GM12878 (cell line): ENCODE measurements at regions not wholly inside any gene's neighbourhood (a gene's known extent, or its start where the extent isn't known, plus 50 kb on each side); places are given as distances from the start of the nearest gene placed in this dataset.

Source experiments
- ATAC-seq: fragments of 200-7000 bp; cut with Tn5 transposase; 3 replicates; pipeline ENCODE4 v1.9.1; 2020; ENCODE audit warnings: mild to moderate bottlenecking, moderate library complexity
- BruUV-seq: library from RNA; stranded (reverse); fragments of 400-500 nt; replicated peaks from 2 replicates; lab custom pipeline; 2021; lab: Mats Ljungman, UMichigan
- CTCF ChIA-PET: fragments of 300-600 bp; sonication (Branson Sonifier 250); formaldehyde crosslinking; extraction: SDS; loops from one replicate; lab custom pipeline; 2021; ENCODE audit warnings: inconsistent platforms; lab: Yijun Ruan, JAX
- POLR2A ChIA-PET: fragments of 350-600 bp; formaldehyde crosslinking; extraction: SDS; loops from one replicate; lab custom pipeline; 2021; ENCODE audit warnings: inconsistent platforms; lab: Charles Lee
- RAD21 ChIA-PET: fragments of 300-600 bp; sonication (Branson Sonifier 250); formaldehyde crosslinking; loops from one replicate; lab custom pipeline; 2023; ENCODE audit warnings: antibody characterized with exemption; ENCODE audit not compliant: unreplicated experiment; lab: Charles Lee
- SMC1A ChIA-PET: fragments of 300-600 bp; sonication (Branson Sonifier 250); formaldehyde crosslinking; loops from one replicate; lab custom pipeline; 2023; ENCODE audit not compliant: unreplicated experiment, uncharacterized antibody; lab: Charles Lee
- DNase-seq: peaks from one replicate; pipeline ENCODE4 v3.0.0-alpha.2; 2011; ENCODE audit warnings: low read depth, low spot score
- FAIRE-seq: peaks from 3 replicates; lab custom pipeline; 2011; peaks lifted over from hg19 to GRCh38; lab: Jason Lieb, UNC
- H2AFZ ChIP-seq: 2 replicates; pipeline ENCODE4 v1.6.0; 2011; ENCODE audit warnings: low read depth, low read length, control low read depth; ENCODE audit not compliant: control insufficient read depth
- H3K27ac ChIP-seq: 2 replicates; pipeline ENCODE4 v1.5.1; 2011; ENCODE audit warnings: control low read depth; ENCODE audit not compliant: control insufficient read depth, insufficient read depth
- H3K27me3 ChIP-seq, 2 experiments: replicated peaks in 1 of 2; 2 replicates each; pipeline versions ENCODE4 v1.6.0 to v1.6.1; 2011; ENCODE audit warnings: low read length in 1 of 2; ENCODE audit not compliant: control insufficient read depth in 2 of 2, insufficient read depth in 2 of 2
- H3K36me3 ChIP-seq, 2 experiments: 2 replicates each; pipeline ENCODE4 v1.5.1; 2011; ENCODE audit warnings: low read length in 1 of 2; ENCODE audit not compliant: control insufficient read depth in 2 of 2, insufficient read depth in 2 of 2
- H3K4me1 ChIP-seq: 2 replicates; pipeline ENCODE4 v1.6.1; 2011; ENCODE audit warnings: mild to moderate bottlenecking, low read length, moderate library complexity, mixed read lengths; ENCODE audit not compliant: control insufficient read depth, insufficient read depth
- H3K4me2 ChIP-seq: 2 replicates; pipeline ENCODE4 v1.6.0; 2011; ENCODE audit warnings: control low read depth; ENCODE audit not compliant: control insufficient read depth, insufficient read depth
- H3K4me3 ChIP-seq: fragments of 200-600 bp; sonication (generic); 2 replicates; pipeline ENCODE4 v1.5.1; 2016
- H3K79me2 ChIP-seq: 2 replicates; pipeline ENCODE4 v1.6.0; 2011; ENCODE audit warnings: low read length; ENCODE audit not compliant: control insufficient read depth, insufficient read depth
- H3K9ac ChIP-seq: 2 replicates; pipeline ENCODE4 v1.8.0; 2011; ENCODE audit warnings: low read length, control low read depth, mixed read lengths; ENCODE audit not compliant: control insufficient read depth, insufficient read depth
- H3K9me3 ChIP-seq: replicated peaks from 3 replicates; pipeline ENCODE4 v1.5.1; 2011; ENCODE audit warnings: mild to moderate bottlenecking, low read length; ENCODE audit not compliant: control insufficient read depth, insufficient read depth
- H4K20me1 ChIP-seq: 2 replicates; pipeline ENCODE4 v1.6.0; 2011; ENCODE audit not compliant: control insufficient read depth, insufficient read depth
- CHD4 ChIP-seq: fragments of 200-600 bp; sonication (generic); IDR thresholded peaks from 2 replicates; pipeline ENCODE4 v1.6.1; 2016; ENCODE audit warnings: mild to moderate bottlenecking
- E4F1 ChIP-seq: fragments of 450-650 bp; IDR thresholded peaks from 2 replicates; pipeline ENCODE4 v1.6.1; 2018; ENCODE audit warnings: borderline replicate concordance, mild to moderate bottlenecking; ENCODE audit not compliant: partially characterized antibody
- FOXM1 ChIP-seq: IDR thresholded peaks from 2 replicates; pipeline ENCODE4 v1.6.1; 2012; ENCODE audit warnings: low read depth, mild to moderate bottlenecking, inconsistent platforms, low read length, moderate library complexity
- LARP7 ChIP-seq: fragments of 450-650 bp; IDR thresholded peaks from 2 replicates; pipeline ENCODE4 v1.6.1; 2017; ENCODE audit warnings: mild to moderate bottlenecking
- MEF2A ChIP-seq: IDR thresholded peaks from 2 replicates; pipeline ENCODE4 v1.6.1; 2011; ENCODE audit warnings: low read depth, mild to moderate bottlenecking, low read length, moderate library complexity; ENCODE audit not compliant: insufficient read depth
- MEF2B ChIP-seq: fragments of 450-650 bp; IDR thresholded peaks from 2 replicates; pipeline ENCODE4 v1.6.1; 2018; ENCODE audit warnings: mild to moderate bottlenecking, moderate library complexity; ENCODE audit not compliant: partially characterized antibody, poor library complexity, severe bottlenecking
- POLR2A ChIP-seq: IDR thresholded peaks from 2 replicates; pipeline ENCODE4 v1.6.1; 2011; ENCODE audit warnings: low read depth, mild to moderate bottlenecking, low read length
- PRDM15 ChIP-seq: fragments of 450-650 bp; formaldehyde crosslinking; IDR thresholded peaks from 2 replicates; pipeline ENCODE4 v1.4.0; 2020; ENCODE audit warnings: mild to moderate bottlenecking, moderate library complexity
- RELA ChIP-seq: fragments of 450-650 bp; IDR thresholded peaks from 2 replicates; pipeline ENCODE4 v1.8.0; 2014; ENCODE audit warnings: borderline replicate concordance; ENCODE audit not compliant: partially characterized antibody
- SMARCA5 ChIP-seq: fragments of 450-650 bp; IDR thresholded peaks from 2 replicates; pipeline ENCODE4 v1.6.1; 2017; ENCODE audit warnings: mild to moderate bottlenecking
- SUPT20H ChIP-seq: IDR thresholded peaks from 2 replicates; pipeline ENCODE4 v1.6.1; 2011; ENCODE audit warnings: low read depth, mild to moderate bottlenecking, low read length, moderate library complexity, borderline replicate concordance; ENCODE audit not compliant: control insufficient read depth
- ZNF207 ChIP-seq: fragments of 450-650 bp; IDR thresholded peaks from 2 replicates; pipeline ENCODE4 v1.6.1; 2014; ENCODE audit warnings: antibody characterized with exemption, mild to moderate bottlenecking, borderline replicate concordance
- ZNF274 ChIP-seq: IDR thresholded peaks from one replicate; pipeline ENCODE4 v1.8.0; 2011; ENCODE audit not compliant: insufficient read length, insufficient read depth
- ZNF384 ChIP-seq: IDR thresholded peaks from 2 replicates; pipeline ENCODE4 v1.6.1; 2012; ENCODE audit warnings: low read depth, mild to moderate bottlenecking, low read length, improper control_type of control experiment, borderline replicate concordance
- ZZZ3 ChIP-seq: IDR thresholded peaks from 2 replicates; pipeline ENCODE4 v1.6.1; 2011; ENCODE audit warnings: low read depth; ENCODE audit not compliant: control insufficient read depth, insufficient read length
- WGBS: methylation state at CpG from one replicate; pipeline ENCODE4 v1.1.6; 2016; ENCODE audit warnings: low lambda C conversion rate; ENCODE audit not compliant: insufficient replicate concordance, insufficient coverage; ENCODE audit errors: missing lambda C conversion rate; 5-methylcytosine and 5-hydroxymethylcytosine counted together
- in situ Hi-C: fragments of 300-500 bp; cut with MboI; formaldehyde crosslinking; loops from 9 replicates; pipeline ENCODE4 v1.14.3; 2018; ENCODE audit warnings: mixed read lengths
- intact Hi-C: fragments of 100-400 bp; cut with micrococcal nuclease; formaldehyde crosslinking; loops from one replicate; pipeline ENCODE4 v1.14.2; 2022; ENCODE audit not compliant: unreplicated experiment
- TF ChIP-seq, protein P1 (sequence below): IDR thresholded peaks from 2 replicates; pipeline ENCODE4 v1.6.1; 2012; ENCODE audit warnings: low read depth, low read length, improper control_type of control experiment
- TF ChIP-seq, protein P2 (sequence below), 3 experiments: IDR thresholded peaks in 2 of 3; conservative IDR thresholded peaks in 1 of 3; 2 replicates each; pipeline ENCODE4 v1.5.1; 2011; ENCODE audit warnings: low read depth in 3 of 3, low read length in 3 of 3, mild to moderate bottlenecking in 3 of 3, control low read depth in 2 of 3, moderate library complexity in 2 of 3, inconsistent platforms in 1 of 3, mixed read lengths in 1 of 3; ENCODE audit not compliant: control insufficient read depth in 2 of 3, insufficient read depth in 1 of 3; ENCODE audit errors: extremely low read depth in 1 of 3

DNA sequence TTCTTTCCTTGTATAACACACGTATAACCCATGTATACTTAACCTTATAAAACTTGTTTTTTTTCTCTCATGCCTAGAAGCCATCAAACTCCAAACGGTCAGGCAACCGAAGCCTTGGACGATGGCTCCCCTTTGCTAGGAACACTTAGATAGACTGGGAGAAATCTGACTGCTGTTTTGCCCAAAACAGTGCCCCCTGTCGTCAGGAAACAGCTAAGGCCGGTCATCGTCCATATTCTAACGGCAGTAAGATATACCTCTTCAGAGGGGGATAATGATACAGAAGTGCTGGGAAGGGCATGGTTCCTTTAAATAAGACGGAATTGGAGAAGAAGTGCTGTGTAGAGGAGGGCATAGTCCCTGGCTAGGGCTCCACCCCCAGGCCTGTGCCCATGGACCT lies 130.5 kb downstream of the SLC41A2 start:
- no peaks in the 10 kb centered on the region for H3K79me2 ChIP-seq
- ChIA-PET RAD21 (interaction anchor here (0.8 to 2.2 kb wide), 2 partner anchors 226 to 446 kb away, joined by 3 to 9 read pairs; no protein-coding TSS in a partner anchor), SMC1A (interaction anchor here (1.0 to 1.6 kb wide), 3 partner anchors 23 to 446 kb away, joined by 3 to 9 read pairs (median 3); no protein-coding TSS in a partner anchor), POLR2A (no interaction called here), CTCF (interaction anchor here (0.6 to 2.2 kb wide), 12 partner anchors 8 to 628 kb away, joined by 3 to 7 read pairs (median 4); no protein-coding TSS in a partner anchor)
- no peak for ATAC-seq
- H3K4me1 ChIP-seq: no peaks in the 10 kb centered on the region
- FAIRE-seq: no peak
- no peak overlapping the region for H3K9ac ChIP-seq
- intact Hi-C loops (no loop called here), in situ Hi-C loops (no loop called here)
- no peaks in the 10 kb centered on the region for H4K20me1 ChIP-seq
- DNase-seq: no peak
- WGBS: 95% methylated on average over 9 of the region's 9 CpGs
- no peaks in the 10 kb centered on the region for H3K36me3 ChIP-seq
- no peak overlapping the region for H3K4me2 ChIP-seq
- H3K27me3 ChIP-seq: no peaks in the 10 kb centered on the region
- no peak overlapping the region for H2AFZ ChIP-seq
- H3K4me3 ChIP-seq: no peak overlapping the region
- BruUV-seq: no TSS peak
- H3K9me3 ChIP-seq: peaks cover 5% of the 10 kb centered on the region; the same call in 2 of the 3 replicates
- H3K27ac ChIP-seq: no peak overlapping the region
- TF ChIP-seq PRDM15 (CRISPR knock-in tag): no peak
- TF ChIP-seq ZNF207: no peak
- TF ChIP-seq ZZZ3: no peak
- TF ChIP-seq SUPT20H: no peak
- TF ChIP-seq, protein P1, sequence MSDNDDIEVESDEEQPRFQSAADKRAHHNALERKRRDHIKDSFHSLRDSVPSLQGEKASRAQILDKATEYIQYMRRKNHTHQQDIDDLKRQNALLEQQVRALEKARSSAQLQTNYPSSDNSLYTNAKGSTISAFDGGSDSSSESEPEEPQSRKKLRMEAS: no peak
- TF ChIP-seq SMARCA5: no peak
- no peak for TF ChIP-seq ZNF274
- no peak for TF ChIP-seq RELA
- no peak for TF ChIP-seq CHD4
- TF ChIP-seq POLR2A: no peak
- no peak for TF ChIP-seq LARP7
- no peak for TF ChIP-seq ZNF384
- no peak for TF ChIP-seq MEF2A
- no peak for TF ChIP-seq MEF2B
- no peak for TF ChIP-seq E4F1
- TF ChIP-seq, protein P2, sequence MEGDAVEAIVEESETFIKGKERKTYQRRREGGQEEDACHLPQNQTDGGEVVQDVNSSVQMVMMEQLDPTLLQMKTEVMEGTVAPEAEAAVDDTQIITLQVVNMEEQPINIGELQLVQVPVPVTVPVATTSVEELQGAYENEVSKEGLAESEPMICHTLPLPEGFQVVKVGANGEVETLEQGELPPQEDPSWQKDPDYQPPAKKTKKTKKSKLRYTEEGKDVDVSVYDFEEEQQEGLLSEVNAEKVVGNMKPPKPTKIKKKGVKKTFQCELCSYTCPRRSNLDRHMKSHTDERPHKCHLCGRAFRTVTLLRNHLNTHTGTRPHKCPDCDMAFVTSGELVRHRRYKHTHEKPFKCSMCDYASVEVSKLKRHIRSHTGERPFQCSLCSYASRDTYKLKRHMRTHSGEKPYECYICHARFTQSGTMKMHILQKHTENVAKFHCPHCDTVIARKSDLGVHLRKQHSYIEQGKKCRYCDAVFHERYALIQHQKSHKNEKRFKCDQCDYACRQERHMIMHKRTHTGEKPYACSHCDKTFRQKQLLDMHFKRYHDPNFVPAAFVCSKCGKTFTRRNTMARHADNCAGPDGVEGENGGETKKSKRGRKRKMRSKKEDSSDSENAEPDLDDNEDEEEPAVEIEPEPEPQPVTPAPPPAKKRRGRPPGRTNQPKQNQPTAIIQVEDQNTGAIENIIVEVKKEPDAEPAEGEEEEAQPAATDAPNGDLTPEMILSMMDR (IDR thresholded peaks at IDR 0.05 in 2 of 3, conservative IDR thresholded peaks at IDR 0.05 in 1 of 3; ENCODE audit: control insufficient read depth in 2 of 3, extremely low read depth in 1 of 3, insufficient read depth in 1 of 3, low read depth in 3 of 3, low read length in 3 of 3): peak; percentile 1 to 42 (median 17); a peak in 1 of 6 replicates
- TF ChIP-seq FOXM1: no peak
